Middle frontal gyrus (tissue), 1 donor: ENCODE measurements at regions not wholly inside any gene's neighbourhood (a gene's known extent, or its start where the extent isn't known, plus 50 kb on each side); places are given as distances from the start of the nearest gene placed in this dataset.
"Not testable (repeated sequence)": the region's sequence is repeated elsewhere in the genome, so short reads cannot be mapped to it uniquely, and the experiment has no call there.

ENCODE experiments used
- DNase-seq: peaks from one replicate; pipeline ENCODE4 v3.0.0-alpha.2; 2015; ENCODE audit warnings: low spot score; ENCODE audit errors: extremely low spot score

DNA sequence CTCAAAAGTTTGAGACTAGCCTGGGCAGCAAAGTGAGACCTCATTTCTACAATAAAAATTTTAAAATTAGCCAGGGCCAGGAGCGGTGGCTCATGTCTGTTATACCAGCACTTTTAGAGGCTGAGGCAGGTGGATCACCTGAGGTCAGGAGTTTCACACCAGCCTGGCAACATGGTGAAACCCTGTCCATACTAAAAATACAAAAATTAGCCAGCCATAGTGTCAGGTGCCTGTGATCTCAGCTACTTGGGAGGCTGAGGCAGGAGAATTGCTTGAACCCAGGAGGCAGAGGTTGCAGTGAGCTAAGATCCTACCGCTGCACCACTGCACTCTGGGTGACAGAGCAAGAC lies 85.1 kb upstream of the MAP4 start:
- DNase-seq: not testable (repeated sequence)

DNA sequence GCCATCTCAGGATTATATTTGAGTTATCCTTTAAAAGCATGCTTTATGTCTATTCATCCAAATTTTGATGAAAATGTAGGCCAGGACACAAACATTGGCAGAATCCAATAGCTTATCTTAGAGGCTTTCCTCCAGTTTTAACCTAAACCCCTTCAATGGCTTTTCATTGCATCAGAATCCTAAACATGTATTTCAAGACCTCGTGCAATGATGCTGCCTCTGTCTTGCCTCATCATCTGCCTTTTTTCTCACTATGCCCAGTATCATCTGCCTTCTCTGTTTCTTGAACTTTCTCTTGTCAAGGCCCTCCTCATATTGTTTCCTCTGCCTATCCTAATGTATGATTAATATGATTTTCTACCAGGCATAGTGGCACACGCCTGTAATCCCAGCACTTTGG lies 76.1 kb upstream of the MAP4 start:
- DNase-seq: no peak

DNA sequence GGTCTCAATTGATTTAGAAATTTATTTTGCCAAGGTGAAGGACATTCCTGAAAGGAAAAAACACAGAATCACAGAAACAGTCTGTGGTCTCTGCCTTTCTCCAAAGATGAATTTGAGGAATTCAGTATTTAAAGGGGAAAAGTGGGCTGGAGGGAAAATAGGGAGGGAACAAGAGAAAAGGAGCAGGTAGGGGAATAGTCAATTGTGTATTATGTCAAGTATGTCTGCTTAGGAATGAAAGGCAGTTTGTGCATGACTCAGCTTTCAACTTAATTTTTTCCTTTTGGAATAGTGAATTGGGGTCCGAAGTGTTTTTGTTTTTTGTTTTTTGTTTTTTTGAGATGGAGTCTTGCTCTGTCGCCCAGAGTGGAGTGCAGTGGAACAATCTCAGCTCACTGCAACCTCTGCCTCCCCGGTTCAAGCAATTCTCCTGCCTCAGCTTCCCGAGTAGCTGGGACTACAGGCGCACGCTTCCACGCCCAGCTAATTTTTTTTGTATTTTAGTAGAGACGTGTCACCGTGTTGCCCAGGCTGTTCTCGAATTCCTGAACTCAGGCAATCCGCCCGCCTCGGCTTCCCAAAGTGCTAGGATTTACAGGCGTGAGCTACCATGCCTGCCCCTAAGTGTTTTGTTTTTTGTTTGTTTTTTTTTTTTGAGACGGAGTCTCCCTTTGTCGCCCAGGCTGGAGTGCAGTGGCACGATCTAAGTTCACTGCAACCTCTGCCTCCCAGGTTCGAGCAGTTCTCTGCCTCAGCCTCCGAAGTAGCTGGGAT lies 74.1 kb upstream of the MAP4 start:
- no peak for DNase-seq

DNA sequence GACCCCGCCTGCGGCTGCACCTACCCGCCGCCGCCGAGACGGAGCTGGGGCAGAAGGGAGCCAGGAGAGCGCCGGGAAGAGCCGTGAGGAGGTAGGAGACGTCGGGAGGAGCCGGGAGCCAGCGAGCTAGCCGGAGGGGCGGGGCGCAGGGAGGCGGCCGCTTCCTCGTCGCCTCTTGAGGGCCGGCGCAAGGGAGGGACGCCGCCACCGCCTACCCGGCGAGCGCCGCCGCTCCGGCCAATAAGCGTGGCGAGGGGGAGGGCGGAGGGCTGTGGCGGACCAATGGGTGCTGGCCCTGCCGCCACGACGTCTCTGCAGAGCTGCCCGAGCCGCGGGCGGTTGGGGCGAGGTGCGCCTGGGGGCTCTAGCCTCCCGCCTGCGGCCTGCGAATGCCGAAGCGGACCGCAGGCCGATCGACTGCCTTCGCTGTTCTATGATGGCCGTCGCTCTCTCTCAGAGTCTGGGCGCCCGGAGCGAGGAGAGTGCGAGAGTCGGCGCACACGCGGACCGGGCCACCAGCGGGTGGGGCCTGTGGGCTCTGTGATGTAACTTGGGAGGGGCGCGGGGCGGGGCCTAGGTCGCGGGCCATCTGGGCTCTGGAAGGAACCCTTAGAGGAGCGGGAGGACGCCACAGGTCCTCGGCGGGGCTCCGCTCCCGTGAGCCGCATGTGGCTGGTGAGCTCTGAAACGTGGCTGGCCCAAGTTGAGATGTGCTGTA lies 72.7 kb upstream of the MAP4 start:
- DNase-seq: peak; percentile 93

DNA sequence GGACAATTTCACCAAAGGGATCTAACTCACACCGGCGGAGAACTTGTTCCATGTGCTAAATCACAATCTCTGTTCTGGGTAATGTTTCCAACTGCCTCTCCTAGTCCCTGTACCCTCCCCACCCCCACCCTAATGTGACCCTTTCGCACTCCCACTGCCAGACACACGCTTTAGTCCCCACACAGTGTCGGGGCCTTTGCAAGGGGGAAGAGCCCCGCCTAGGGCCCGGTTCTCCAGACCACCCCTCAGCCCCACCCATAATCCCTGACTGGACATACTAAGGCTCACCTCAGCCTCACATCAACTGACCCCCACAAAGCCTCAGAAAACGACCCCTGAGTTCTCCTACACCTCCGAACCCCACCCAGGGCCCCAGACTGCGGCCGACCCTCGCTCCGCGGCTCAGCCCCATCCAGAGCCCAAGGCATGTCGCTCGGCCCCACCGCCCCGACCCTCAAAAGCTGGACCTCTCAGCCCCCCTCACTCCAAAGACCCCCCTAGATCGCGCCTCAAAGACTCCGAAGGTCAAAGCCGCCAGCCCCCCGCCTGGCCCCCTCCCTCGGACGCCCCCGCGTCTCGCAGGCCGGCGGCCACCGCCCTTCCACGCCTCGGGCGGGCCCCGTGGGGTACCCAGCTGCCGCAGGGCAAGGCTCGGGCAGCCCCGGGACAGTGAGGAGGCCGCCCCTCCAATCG lies 72.0 kb upstream of the MAP4 start:
- DNase-seq: no peak

DNA sequence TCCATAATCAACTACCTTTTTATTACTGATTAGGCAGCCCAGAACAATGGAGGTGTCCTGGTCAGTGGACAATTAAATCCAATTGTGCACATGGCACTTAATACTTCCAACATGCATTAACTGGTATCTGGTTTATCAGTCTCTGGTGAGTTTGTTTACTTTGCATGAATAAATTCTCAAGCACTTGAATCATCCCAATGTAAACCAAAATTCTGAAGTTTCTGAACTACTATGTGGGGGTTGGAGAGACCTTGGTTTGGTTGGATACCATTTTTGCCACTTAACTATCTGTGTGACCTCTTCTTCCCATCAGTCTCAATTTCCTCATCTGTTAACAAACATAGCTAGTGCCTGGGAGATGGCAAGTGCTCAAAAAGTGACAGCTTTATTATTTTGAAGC lies 70.5 kb upstream of the MAP4 start:
- DNase-seq: no peak

DNA sequence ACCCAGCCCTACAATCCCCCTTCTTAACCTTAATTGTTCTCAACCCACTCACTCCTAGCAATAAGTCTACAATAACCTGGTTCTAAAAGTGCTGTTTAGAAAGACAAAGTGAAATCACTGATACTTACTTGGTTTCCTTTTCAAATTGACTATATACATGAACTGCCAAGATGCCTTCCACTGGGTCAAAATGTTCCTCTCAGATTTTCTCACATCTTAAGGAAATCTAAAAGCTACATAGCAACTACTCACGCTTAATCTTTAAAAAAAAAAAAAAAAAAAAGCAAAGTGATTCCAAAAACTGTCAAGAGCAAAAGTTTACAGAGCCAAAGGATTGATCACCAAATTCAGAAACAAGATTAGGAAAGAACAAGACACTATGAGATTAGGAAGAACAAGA lies 68.7 kb upstream of the MAP4 start:
- DNase-seq: no peak

DNA sequence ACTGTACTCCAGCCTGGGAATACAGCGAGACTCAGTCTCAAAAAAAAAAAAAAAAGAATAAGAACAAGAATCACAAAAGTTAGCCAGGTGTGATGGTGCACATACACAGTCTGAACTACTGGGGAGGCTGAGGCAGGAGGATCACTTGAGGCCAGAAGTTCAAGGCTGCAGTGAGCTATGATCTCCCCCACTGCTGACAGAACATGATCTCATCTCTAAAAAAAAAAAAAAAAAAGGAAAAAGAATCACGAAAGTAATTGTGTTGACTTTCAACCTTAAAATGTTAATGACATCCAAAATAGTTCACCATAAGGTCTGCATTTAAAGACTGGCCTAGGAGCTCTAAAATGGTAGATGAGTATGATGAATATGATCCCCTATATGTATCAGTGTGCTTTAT lies 68.0 kb upstream of the MAP4 start:
- no peak for DNase-seq

DNA sequence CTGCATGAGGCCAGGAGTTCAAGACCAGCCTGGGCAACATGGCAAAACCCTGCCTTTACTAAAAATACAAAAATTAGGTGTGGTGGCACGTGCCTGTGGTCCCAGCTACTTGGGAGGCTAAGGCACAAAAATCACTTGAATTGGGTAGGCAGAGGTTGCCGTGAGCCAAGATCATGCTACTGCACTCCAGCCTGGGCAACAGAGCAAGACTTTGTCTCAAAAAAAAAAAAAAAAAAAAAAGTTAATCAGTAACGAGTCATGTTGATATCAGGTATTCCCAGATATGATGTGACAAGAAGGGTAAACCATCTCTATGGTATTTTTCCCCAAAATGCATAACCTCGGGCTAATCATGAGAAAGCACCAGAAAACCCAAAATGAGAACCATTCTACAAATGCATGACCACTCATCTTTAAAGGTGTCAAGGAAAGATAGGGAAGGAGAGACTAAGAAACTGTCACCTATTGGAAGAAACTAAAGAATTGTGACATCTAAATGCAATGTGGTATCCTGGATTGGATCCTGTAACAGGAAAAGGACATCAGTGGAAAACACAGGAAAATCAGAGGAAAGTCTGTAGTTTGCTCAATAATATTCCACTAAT lies 66.5 kb upstream of the MAP4 start:
- DNase-seq: no peak

DNA sequence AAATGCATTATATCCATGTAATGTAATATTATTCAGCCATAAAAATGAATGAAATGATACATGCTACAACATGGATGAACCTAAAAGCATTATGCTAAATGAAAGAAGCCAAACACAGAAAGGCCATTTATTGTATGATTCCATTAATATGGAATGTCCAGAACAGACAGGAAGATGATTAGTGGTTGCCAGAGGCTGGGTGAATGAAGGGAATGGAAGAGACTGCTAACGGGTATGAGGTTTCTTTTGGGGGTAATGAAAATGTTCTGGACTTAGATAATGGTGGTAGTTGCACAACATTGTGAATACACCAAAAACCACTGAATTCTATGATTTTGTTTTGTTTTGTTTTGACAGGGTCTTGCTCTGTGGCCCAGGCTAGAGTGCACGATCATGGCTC lies 61.6 kb upstream of the MAP4 start:
- no peak for DNase-seq

DNA sequence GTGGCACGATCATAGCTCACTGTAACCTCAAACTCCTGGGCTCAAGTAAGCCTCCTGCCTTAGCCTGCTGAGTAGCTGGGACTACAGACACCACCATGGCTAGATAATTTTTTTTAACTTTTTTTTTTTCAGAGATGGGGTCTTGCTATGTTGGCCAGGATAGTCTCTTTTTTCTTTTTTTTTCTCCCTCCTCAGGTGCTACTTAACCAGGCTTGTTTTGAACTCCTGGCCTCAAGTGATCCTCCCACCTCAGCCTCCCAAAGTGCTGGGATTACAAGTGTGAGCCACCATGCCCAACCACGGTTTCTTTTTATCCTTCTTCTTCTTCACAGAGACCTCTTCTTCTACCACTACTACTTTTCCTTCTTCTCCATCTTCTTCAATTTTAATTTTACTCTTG lies 53.8 kb upstream of the MAP4 start:
- DNase-seq: no peak

DNA sequence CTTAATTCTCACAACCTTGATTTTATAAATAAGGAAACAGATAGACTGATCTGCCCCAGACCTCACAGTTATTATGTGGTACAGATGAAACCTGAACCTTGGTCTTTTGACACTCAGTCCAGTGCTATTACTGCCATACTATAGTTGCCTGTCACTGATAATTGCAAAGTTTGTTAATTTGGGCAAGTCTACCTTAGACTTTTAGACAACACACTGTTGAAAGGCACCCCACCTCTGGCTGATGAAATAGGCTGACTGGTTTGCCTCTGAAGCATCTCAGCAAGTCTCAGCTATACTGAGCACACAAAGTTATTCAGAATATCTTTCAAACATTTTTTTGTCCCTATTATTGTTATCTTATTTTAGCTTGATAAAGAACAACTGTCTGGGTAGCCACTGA lies 53.1 kb upstream of the MAP4 start:
- DNase-seq: no peak

DNA sequence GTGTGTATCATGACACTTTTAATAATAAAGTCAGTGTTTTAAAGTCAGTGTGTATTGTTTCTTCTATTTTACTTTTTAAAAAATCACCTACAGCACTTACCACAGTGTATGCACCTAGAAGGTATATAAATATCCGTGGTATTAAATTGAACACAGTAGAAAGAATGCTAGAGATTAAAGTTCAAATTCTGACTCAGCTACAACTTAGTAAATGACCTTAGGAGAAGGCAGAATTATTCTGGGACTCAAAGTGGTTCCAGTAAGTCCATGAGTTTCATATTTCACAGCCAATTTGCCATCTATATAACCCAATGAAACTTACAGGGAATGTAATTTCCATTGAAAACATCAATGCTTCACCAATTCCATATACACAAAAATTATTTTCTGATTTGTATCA lies 52.7 kb upstream of the MAP4 start:
- DNase-seq: no peak

DNA sequence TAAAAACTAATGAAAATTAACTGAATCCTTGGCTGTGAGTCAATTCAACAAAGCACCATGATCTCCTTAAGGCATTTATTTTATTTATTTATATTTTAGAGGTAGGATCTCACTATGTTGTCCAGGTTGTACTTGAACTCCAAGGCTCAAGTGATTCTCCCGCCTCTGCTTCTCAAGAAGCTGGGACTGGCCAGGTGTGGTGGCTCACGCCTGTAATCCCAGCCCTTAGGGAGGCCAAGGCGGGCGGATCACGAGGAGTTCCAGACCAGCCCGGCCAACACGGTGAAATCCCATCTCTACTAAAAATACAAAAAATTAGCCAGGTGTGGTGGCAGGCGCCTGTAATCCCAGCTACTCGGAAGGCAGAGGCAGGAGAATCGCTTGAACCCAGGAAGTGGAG lies 52.1 kb upstream of the MAP4 start:
- DNase-seq: not testable (repeated sequence)

DNA sequence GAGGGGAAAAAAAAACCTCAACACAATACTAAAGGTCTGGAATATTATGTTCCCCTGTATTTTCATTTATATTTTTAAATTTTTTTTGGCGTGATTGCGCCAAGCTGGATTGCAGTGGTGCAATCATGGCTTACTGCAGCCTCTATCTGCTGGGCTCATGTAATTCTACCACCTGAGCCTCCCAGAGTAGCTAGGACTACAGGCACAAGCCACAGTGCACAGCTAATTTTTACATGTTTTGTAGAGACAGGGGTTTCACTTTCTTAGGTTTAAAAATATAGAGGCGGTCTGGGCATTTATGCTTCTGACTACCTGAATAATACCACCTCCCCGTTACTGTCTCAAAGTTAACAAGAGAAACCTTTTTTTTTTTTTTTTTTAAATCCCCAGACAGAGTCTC lies 51.1 kb upstream of the MAP4 start:
- no peak for DNase-seq
